Kidney (tissue), 13 donors: ENCODE measurements at regions not wholly inside any gene's neighbourhood (a gene's known extent, or its start where the extent isn't known, plus 50 kb on each side); places are given as distances from the start of the nearest gene placed in this dataset.

ENCODE experiments used
- DNase-seq, 5 donors: peaks; one replicate each; pipeline ENCODE4 v3.0.0-alpha.2; 2013 to 2020
- FAIRE-seq: peaks from 2 replicates; lab custom pipeline; 2012; peaks lifted over from hg19 to GRCh38; lab: Jason Lieb, UNC
- H3K27ac ChIP-seq, 2 donors: one replicate each; pipeline ENCODE4 v1.7.0; 2013; ENCODE audit warnings: low read depth in 2 of 2, low read length in 2 of 2, inconsistent platforms in 1 of 2
- H3K27me3 ChIP-seq: one replicate; pipeline ENCODE4 v1.7.1; 2013; ENCODE audit warnings: low read length, inconsistent platforms; ENCODE audit not compliant: control insufficient read depth, insufficient read depth
- H3K36me3 ChIP-seq, 3 donors: one replicate each; pipeline versions ENCODE4 v1.7.0 to v1.7.1; 2013; ENCODE audit warnings: low read length in 3 of 3, control low read depth in 1 of 3, inconsistent platforms in 1 of 3; ENCODE audit not compliant: insufficient read depth in 3 of 3, control insufficient read depth in 2 of 3
- H3K4me1 ChIP-seq, 3 donors: one replicate each; pipeline versions ENCODE4 v1.7.0 to v1.7.1; 2013; ENCODE audit warnings: low read length in 3 of 3, inconsistent platforms in 1 of 3, low read depth in 1 of 3; ENCODE audit not compliant: control insufficient read depth in 2 of 3, insufficient read depth in 2 of 3
- H3K4me3 ChIP-seq, 3 donors: one replicate each; pipeline versions ENCODE4 v1.7.0 to v1.8.1; 2013; ENCODE audit warnings: low read length in 3 of 3, control low read depth in 1 of 3, inconsistent platforms in 1 of 3
- H3K9ac ChIP-seq, 3 donors: one replicate each; pipeline versions ENCODE4 v1.7.0 to v1.7.1; 2013; ENCODE audit warnings: low read length in 3 of 3, control low read depth in 1 of 3, inconsistent platforms in 1 of 3
- H3K9me3 ChIP-seq, 3 donors: one replicate each; pipeline versions ENCODE4 v1.7.0 to v1.7.1; 2013; ENCODE audit warnings: low read length in 3 of 3, control low read depth in 1 of 3, inconsistent platforms in 1 of 3; ENCODE audit not compliant: control insufficient read depth in 2 of 3, insufficient read depth in 1 of 3
- CTCF ChIP-seq: IDR thresholded peaks from 3 replicates; pipeline ENCODE4 v1.5.1; 2012; ENCODE audit warnings: mild to moderate bottlenecking, moderate library complexity, borderline replicate concordance; ENCODE audit not compliant: insufficient read depth; ENCODE audit errors: extremely low read depth
- intact Hi-C: fragments of 100-400 bp; cut with DNase I; formaldehyde crosslinking; loops from one replicate; pipeline ENCODE4 v1.11.1; 2022
- donor health status: control.
- donor health status: control.
- donor health status: control.
- donor health status: control.
- donor health status: control.
- donor health status: DM: yes; HTN: yes; CAD: no.
- donor health status: Normal renal cell carcinoma (clear cell type).

GRCh38 chr7:33724201-33724600 is 181.1 kb upstream of the BMPER start:
- no peak for DNase-seq
- H3K9me3 ChIP-seq = no peaks in the 10 kb centered on the region
- H3K4me1 ChIP-seq = no peaks in the 10 kb centered on the region
- no peaks in the 10 kb centered on the region for H3K36me3 ChIP-seq
- no peak overlapping the region for H3K27ac ChIP-seq
- intact Hi-C loops = no loop called here
- no peaks in the 10 kb centered on the region for H3K27me3 ChIP-seq
- H3K4me3 ChIP-seq = no peak overlapping the region
- no peak overlapping the region for H3K9ac ChIP-seq
- FAIRE-seq = no peak
- TF ChIP-seq CTCF = no peak

- no peak for DNase-seq
- Histone ChIP-seq H3K4me1 (no peaks in the 10 kb centered on the region), H3K27ac (no peak overlapping the region), H3K9me3 (no peaks in the 10 kb centered on the region), H3K9ac (no peak overlapping the region), H3K4me3 (no peak overlapping the region), H3K36me3 (no peaks in the 10 kb centered on the region), H3K27me3 (no peaks in the 10 kb centered on the region)
- no peak for FAIRE-seq
- intact Hi-C loops = no loop called here
- no peak for TF ChIP-seq CTCF
These were observed 180.0 kb upstream of the BMPER start for GRCh38 chr7:33725111-33726025.

- intact Hi-C loops = no loop called here
- Histone ChIP-seq H3K4me3 (no peak overlapping the region), H3K36me3 (no peaks in the 10 kb centered on the region), H3K27ac (no peak overlapping the region), H3K9ac (no peak overlapping the region), H3K9me3 (no peaks in the 10 kb centered on the region), H3K27me3 (no peaks in the 10 kb centered on the region), H3K4me1 (peaks cover 0 to 6% (median 0%) of the 10 kb centered on the region in 3 donors)
- FAIRE-seq (no peak), DNase-seq (no peak)
- no peak for TF ChIP-seq CTCF
These were observed 178.8 kb upstream of the BMPER start for GRCh38 chr7:33726582-33726981.
